Stimulated activated CD4-positive, alpha-beta T cell treated with anti-CD3 and anti-CD28 coated beads, Interleukin-1b, Interleukin-23, amount 100 ng/mL, for 48 hours (primary cell): ENCODE measurements at regions not wholly inside any gene's neighbourhood (a gene's known extent, or its start where the extent isn't known, plus 50 kb on each side); places are given as distances from the start of the nearest gene placed in this dataset.

ENCODE experiments used
- DNase-seq: peaks from one replicate; pipeline ENCODE4 v3.0.0-alpha.2; 2020

DNA sequence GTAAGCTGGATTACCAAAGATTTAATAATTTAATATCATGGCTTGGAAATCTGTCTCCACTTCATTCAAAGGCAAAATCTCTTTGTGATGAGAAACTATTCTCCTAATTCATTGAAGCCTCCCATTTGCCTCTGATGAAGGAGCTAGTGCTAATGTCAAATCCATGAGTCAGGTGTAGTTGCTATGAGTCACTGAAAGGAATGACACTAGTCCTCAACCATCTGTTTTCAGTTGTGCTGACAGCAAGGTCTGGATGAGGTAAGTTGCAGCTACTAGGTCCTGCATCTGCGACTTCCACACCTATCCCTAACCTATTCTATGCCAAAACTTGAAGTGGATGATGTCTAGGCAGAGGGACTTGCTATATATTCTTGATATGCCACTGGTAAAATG, 324.0 kb upstream of the UBE2E3 start:
- no peak for DNase-seq

DNA sequence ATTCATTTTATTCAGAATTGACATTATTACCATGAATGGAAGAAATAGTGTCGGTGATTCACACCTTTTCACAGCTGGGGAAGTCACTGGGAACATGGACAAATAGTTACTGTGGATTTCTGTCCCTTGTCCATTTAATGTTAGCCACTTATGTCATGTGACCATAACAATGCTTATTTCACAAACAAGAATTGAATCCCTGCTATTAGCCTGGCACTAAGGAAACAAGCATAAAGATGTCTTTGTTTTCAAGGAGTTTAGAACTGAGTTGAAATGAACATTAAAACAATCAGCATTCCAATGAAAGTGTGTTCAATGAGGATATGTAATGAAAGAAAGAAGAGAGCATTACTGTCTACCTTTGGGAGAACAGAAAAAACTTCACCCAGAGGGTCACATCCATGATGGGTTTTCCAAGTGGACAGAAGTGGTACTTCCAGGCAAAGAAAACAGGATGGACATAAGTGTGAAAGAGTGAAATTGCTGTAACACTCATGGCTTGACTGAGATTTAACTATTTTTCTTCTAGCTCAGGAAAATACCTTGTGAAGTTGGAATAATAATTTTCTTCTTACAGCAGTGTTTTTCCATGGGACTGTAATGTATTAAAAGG, 324.5 kb upstream of the UBE2E3 start:
- no peak for DNase-seq

DNA sequence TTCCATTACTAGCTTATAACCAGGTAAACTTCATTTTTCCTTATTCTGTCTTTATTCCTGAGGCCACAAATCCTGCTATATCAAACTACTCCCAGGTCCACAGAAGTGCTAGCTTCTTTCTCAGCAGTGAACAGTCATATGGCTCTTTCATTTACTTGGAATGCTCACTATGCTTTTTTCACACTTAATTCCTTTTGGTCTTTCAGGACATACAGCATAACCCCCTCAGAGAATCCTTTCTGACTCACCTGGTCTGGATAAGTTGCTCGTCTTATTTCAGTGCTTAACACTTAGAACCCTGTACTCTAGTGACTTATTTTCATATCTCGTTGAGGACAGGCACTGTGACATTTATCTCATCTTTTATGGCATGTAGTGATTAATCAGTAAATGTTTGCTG, 325.0 kb upstream of the UBE2E3 start:
- no peak for DNase-seq

DNA sequence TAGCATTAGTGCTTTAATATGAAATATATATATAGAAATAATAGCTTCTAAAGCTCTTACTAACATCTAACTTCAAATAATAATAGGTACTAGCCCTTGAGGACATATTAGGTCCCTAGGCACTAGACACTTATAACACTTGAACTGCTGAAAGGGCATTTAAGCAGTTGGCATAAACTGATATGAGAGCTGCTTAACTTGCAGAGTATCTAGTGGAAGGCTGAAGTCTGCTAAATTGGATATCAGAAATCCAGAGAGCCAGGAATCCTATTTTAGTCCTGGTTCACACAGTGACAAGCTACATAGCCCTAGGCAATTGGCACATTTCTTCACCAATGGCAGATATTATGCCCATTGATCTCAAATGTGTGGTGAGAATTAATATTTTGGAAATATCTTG, 326.9 kb upstream of the UBE2E3 start:
- DNase-seq: no peak

DNA sequence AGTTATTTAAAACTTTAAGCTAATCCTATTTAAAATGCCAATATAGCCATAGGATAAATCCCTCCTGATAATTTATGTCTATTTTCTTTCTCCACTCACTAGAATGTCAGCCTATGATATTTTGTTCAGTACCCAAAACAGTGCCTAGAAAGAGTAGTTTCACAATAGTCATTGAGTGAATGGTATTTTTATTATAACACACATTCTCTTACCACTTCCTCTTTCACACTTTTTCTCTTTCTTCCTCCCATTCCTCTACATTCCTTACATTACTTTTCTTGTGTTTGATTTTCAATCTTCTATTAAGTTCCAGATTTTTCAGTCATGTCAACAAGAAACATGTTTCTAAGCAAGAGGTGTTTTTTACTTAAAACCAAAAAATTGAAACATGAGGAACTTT, 327.6 kb upstream of the UBE2E3 start:
- no peak for DNase-seq

DNA sequence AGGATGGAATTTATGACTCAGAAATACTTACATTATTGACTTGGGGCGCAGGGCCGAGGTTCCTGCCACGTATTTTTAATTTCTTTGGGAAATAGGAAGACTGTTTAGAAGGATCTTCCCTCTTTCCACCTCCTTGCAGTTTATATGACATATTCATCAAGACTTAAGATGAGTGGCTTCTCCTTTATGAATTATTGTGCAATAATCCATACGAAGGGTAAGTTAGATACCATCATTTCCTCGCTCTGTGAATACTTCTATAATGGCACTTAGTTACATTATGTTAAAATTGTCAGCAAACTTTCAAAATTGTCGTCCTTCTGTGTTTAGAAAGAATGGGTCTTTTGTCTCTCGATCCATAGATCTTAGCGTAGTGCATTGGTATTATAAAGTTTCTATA, 328.8 kb upstream of the UBE2E3 start:
- no peak for DNase-seq

DNA sequence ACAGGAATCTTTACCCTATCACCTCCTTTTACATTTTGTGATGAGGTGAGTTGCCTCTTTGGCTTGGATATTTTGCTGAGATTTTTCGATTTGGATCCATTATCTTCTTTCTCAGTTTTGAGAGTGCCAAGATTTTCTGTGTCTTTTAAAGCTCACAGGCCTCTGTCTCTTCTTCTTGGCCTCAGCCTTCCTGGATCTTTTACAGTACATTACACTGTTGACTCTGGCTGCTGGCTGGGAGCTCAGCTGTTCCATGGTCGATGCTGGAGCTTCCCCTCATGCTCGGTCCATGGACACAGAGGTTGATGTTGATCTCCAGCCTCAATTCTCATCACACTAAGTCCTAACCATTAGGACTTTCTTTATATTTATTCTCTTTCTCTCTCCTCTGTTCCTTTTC, 332.8 kb upstream of the UBE2E3 start:
- no peak for DNase-seq

DNA sequence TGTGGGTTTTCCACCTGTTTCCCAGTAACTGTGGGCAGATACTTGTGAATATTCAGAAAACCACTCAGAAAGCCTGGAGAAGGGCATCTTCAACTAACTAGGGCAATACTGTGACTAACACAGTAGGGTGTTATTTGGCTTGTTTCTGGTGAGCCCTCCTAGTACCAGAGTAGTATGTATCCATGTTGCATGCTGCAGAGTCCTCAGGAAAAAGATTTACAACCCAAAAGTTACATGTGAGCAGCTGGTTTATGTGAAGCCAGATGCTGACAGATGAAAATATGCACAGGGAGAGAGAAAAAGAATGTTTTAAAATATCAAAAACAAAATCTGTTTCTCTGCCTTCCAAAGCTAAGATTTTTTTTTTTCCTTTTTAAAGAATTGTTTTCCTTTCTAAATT, 333.2 kb upstream of the UBE2E3 start:
- no peak for DNase-seq

DNA sequence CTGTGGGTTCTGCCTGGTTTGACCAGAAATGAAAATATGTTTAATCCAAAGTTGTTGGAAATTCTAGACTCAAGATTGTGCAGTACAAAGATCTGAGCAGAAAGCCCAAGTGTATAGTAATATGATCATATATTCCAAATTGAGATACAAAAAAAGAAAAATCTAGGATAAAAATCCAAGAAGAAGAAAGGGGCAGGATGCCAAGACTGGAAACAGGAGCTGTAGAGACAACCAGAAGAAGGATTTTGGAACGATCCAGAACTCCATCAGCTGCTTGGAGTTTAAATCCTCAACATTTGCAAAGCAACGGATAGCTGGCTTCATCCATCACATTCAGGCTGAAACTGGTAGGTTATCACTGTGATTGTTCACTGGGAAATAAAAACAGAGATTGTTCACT, 333.6 kb upstream of the UBE2E3 start:
- DNase-seq: no peak

DNA sequence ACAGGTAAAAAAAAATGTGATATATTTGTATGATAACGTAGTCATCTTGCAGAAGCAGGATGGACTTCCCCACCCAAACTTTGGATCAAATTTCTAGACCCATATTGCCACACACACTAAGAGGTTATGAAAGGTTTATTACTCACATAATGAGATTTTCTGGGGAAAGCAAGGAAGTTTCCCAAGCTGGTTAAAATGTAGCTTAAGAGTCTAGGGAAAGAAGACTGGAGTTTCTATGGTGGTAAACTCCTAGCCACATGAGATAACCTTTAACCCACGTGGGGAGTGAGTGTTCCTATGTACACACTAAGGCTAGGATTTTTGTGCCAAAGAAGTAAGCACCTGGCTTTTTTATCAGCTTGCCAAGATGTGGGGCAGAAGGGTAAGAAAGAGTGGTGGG, 335.7 kb upstream of the UBE2E3 start:
- DNase-seq: no peak

DNA sequence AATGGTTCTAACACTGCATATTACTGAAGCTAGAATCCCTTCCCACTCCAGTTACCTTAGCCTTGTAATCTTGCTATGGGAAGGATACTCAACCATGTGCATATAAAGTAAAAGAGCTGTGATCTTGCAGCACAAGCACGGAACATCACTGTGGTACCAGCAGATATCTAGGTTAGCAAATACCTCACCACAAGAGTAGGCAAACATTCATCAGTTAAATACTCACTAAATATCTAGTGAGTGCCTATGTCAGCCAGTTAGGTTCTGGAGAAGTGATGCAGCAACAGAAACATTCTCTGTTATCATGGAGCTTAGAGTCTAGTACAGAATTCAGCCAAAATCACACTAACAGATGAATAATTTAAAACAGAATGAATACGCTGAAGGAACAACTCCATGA, 349.6 kb upstream of the UBE2E3 start:
- no peak for DNase-seq

DNA sequence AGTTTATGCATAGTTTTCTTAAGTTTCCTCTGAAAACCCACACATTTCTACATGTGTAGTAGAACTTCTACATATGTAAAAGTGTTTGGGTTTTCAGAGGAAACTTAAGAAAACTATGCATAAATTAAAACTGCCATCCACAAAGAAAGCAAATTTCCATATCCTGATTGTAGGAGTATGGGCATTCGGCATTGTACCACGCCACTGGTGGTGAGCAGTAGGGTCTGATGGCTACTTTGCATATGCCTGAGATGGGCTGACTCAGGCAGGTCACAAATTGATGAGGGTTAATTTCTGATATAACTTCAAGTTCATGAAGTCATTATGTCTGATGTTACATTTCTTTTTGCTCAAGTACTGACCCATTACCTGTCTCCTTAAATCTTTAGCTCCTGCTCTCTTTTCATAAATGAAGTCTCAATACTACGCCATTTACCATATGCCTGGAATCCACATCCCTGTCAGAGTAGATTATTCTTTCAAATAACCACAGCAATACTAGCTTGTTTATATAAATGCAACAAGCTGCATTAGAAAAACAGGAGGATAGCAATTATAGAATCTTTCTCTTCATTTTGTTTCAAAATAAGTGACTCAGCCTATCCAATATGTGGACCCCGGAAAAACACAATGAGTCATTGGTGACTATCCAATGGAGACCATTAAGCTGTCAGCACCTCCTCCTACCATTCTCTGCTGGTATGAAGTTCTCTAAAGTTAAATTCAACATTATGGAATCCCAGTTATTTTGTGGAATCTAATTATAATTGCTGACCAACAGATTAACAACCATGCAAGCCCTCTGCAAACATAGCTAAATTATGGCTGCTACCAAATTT, 355.2 kb upstream of the UBE2E3 start:
- no peak for DNase-seq

DNA sequence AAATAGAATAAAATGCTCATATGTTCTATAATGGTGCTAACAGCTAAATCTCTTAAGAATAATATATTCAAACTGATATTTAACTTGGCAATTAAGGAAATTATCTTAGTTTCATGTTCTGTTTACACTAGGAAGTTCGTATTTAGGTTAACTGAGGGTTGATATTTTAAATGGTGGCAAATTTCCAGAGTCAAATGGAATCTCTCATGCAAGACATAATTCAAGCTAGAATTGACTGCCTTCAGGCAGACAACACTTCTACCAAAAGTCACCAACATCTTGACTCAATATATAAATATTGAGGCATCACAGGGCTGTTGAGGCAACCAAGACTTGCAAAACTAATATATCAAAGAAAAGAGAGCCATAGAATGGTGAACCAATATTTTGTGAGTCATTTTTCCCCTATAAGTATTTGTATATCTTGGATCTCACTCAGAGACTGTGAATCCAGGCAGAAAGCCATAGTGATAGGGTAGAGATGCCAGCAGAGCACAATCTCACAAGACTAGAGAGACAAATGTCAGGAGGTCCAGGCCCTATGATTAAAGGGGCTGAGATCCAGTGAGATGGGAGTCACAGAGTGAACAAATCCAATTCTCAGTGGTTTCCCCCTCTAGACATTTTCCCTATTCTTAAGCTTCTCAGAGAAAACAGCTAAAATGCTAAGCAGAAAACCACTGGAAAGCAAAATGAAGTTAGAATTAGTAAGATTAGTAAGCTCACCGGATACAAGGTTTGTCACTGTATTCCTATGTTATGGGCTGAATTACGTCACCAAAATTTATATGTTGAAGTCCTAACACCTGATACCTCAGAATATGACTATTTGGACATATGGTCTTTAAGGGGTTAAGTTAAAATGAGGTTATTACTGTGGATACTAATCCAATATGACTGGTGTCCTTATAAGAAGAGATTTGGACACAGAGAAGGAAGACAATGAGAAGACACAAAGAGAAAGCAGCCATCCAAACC, 358.2 kb upstream of the UBE2E3 start:
- DNase-seq: no peak

DNA sequence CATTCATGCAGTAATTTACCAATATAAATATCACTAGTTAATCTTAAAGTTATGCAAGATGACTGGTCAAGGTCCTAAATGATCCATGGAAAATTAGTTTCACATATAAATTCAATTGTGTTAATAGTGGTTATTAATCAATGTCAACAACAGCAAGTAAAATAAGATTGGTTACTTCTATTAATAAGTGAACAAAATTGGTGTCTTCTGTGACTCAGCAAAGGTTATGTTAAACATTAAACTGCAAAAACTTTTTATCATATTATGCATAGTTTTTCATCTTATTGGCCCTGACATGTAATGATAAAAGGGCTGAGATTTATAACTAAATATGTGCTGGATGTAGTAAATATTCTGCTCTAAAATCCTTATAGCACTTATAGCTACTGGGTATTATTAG, 359.0 kb upstream of the UBE2E3 start:
- DNase-seq: no peak

DNA sequence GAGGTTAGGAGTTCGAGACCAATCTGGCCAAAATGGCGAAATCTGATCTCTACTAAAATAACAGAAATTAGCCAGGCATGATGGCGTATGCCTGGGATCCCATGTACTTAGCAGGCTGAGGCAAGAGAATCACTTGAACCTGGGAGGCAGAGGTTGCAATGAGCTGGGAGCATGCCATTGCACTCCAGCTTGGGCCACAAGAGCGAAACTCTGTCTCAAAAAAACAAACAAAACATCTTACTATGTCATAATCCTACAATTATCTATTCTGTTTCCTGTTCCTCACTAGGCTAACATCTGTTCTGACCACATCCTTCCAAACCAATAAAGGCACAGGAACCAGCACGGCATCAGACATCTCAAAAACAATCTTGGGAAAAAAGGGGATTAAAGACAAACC, 361.8 kb upstream of the UBE2E3 start:
- no peak for DNase-seq

DNA sequence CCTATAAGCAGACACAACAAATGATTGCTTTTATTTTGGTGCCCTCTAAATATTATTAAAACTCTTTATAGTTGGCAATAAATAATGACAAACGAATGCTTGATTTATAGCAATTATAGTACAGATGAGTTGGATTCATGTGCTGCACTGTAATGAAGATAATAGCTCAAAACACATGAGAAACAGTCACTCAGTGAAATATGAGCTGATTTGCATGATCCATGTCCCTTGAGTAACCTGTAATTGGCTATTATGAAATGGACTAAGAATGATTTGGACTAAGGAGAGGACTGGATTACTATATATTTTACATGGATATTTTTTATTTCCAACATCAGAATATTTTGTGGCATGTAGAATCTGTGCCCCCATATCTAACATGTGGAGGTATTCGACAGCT, 365.6 kb upstream of the UBE2E3 start:
- no peak for DNase-seq

DNA sequence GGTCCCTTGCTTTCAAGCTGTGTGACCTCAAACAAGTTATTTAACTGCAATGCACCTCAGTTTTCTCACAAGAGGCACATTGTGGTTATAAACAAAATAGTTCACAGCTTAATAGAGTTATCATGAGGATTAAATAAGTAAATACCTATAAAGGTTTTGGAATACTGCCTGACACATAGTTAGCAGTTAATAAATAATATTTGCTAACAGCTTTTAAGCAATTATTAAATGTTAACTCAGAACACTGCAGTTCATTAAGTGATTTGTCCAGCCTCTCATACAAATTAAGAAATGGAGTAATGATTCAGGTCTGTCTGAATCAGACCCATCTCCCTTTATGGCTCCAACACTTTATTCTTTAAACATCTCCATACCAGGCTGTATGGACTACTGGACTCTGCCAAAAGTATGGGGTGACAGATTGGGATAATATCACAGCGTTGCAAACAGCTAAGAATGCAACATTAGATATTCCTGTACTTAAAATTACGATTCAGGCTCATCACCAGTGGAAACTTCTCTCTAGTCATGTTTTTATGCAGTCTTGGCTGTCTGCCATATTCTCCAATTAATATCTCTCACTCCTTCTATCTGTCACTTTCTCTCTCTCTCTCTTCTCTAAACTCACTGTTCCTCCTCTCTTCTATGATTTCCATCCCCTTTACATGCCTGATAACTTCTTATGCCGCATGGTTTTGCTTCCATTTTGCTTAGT, 370.6 kb upstream of the UBE2E3 start:
- no peak for DNase-seq

DNA sequence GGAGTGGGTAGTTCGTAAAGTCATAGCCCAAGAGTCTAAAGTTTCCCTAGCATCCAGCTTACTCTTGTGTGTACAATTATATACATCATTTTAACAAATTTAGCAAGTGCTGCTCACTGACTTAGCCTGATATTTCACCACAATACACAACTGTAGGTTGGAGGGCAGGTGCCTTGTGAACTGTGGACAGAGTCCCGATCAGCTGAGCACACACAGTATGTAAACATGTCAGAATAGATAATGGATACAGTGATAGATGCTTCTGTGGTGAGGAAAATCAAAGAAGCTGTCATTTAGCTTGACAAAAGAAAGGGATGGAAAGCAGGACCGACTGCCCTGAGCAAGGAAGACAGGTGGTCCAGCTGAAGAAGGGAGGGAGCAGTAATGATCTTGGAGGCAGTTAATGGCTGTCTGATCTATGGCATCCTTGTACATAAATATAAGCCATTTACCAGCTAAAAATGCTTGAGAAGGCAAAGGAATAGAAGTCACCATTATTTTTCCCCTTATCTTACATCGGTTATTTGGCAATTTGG, 372.8 kb upstream of the UBE2E3 start:
- no peak for DNase-seq

DNA sequence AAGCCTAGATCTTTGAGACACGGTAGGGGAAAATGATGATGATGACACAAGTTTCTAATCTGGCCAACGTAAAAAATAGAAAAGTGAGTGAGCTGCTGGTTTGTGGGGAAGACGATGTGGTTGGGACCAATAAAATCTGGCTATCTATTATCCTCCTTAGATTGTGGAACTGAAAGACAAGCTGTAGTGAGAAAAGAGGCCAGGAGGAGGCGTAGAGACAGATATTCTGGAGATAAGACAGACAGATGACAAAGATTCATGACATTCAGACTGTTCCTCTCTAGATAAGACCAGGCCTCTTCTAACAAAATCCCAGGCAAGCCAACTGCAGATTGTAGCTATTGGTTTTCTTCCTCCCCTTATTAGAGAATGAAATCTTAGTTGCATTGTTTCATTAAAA, 376.3 kb upstream of the UBE2E3 start:
- DNase-seq: no peak

DNA sequence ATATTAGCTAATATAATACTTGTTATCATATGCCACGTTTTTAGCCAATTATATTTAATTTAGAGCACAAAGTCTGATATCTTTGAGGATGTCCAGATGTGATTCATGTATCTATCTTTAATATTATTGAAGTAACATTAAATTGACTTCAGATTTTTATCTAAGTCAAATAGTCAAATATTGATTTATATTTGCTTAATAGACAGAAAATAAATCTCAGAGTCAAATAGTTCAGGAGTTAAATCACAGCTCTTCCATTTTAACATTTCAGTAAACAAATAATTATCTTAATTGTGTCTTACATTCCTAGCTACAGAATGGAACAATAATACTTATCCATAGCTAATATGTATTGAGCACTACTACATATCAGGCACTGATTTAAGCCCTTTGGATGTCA, 379.4 kb upstream of the UBE2E3 start:
- no peak for DNase-seq

DNA sequence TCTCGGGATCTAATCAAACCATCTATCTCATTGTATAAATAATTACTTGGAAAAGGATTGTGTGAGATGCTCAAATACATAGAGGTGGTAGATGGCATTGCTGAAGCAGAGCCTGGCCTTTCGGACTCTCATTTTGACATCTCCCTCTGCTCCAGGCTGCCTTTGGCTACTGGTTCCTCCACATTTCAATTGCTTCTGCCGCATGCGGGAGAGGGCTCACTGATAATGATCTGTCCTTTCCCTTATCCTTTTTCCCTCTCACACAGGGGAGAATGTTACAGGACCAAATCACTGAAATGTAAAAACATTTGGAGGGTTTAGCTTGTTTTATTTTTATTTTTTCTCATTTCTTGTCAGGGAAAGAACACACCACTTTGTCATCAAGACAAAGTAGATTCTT, 380.6 kb upstream of the UBE2E3 start:
- DNase-seq: no peak

DNA sequence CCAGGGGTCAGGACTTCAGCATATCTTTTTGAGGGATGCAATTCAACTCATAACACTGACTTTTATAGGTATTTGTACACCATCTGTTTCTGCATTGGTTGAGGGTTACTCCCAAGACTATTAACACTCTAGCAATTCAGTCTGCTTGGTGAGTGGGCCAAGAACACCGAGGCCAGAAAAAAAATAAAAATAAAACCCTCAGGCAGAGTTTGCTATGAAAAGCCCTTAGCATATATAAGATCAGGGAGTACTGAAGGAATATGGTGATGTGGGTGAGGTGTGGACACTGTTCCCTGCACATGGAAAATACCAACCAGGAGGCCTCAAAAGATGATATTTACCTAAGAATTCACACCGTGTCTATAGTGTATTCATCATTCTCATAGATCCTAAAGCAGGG, 383.2 kb upstream of the UBE2E3 start:
- no peak for DNase-seq

DNA sequence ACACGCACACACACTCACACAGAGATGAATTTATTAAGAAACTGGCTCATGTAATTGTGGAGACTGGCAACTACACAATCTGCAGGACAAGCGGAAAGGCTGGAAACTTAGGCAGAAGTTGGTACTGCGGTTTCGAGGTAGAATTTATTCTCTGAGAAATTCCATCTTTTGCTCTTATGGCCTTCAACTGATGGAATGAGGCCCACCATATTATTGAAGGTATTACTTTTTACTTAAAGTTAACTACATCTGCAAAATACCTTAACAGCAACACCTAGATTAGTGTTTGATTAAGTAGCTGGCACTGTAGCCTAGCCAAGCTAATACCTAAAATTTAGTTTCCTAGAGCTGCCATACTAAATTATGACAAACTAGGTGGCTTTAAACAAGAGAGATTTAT, 384.0 kb upstream of the UBE2E3 start:
- no peak for DNase-seq
